ENCODE measurements at regions not wholly inside any gene's neighbourhood (a gene's known extent, or its start where the extent isn't known, plus 50 kb on each side); places are given as distances from the start of the nearest gene placed in this dataset.

DNA sequence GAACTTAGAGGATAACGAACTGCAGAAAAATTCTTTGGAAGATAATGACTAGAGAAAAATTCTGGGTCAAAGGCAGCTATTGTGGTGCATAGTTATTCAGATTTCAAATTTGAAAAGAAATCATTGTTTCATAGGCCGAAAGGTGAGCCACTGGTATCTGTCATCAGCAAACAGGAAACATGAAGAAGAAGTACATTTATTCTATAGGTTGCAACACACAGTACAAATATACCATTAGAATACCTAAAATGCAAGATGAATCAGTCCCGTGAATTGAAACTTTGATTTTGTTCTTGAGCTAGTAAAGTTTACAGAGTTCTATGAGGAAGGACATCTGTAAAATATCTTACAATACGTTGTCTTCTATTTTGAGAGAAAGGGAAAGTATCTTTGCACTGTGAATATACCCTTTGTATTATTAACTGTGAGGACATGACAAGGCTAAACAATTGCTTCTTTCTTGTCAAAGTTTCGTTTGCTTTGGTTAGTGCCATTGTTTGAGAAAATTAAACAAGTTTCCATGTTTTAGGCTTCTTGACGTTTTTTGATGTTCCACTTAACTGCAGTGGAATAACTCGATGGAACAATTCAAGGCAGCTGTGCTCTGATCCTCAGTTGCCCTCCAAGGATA lies 84.7 kb downstream of the HDGFL1 start:
- no peak for TF ChIP-seq POLR2A (IDR thresholded peaks at IDR 0.05; ENCODE audit: low read depth)
- no peak for TF ChIP-seq POLR2AphosphoS5 (IDR thresholded peaks at IDR 0.05)

All from esophagus muscularis mucosa (tissue), 2 donors.